ENCODE measurements at regions not wholly inside any gene's neighbourhood (a gene's known extent, or its start where the extent isn't known, plus 50 kb on each side); places are given as distances from the start of the nearest gene placed in this dataset.
A peak's percentile ranks its signal among the peaks of the same experiment; 100 is the strongest.
"Not testable (repeated sequence)": the region's sequence is repeated elsewhere in the genome, so short reads cannot be mapped to it uniquely, and the experiment has no call there.

- DNase-seq (ENCODE audit: low spot score), result no peak
- in situ Hi-C loops (cut with HindIII; ENCODE audit: low sequenced_read_pairs), result no loop called here
Observed at GRCh38 chr22:27093422-27093821, 436.0 kb downstream of the MIAT start.

- in situ Hi-C loops (cut with HindIII; ENCODE audit: low sequenced_read_pairs), result no loop called here
- no peak for DNase-seq (ENCODE audit: low spot score)
Observed at GRCh38 chr22:27094633-27095308, 437.4 kb downstream of the MIAT start.

GRCh38 chr22:27097506-27097905 is 440.1 kb downstream of the MIAT start:
- DNase-seq (ENCODE audit: low spot score), result no peak
- in situ Hi-C loops (cut with HindIII; ENCODE audit: low sequenced_read_pairs), result no loop called here

DNA sequence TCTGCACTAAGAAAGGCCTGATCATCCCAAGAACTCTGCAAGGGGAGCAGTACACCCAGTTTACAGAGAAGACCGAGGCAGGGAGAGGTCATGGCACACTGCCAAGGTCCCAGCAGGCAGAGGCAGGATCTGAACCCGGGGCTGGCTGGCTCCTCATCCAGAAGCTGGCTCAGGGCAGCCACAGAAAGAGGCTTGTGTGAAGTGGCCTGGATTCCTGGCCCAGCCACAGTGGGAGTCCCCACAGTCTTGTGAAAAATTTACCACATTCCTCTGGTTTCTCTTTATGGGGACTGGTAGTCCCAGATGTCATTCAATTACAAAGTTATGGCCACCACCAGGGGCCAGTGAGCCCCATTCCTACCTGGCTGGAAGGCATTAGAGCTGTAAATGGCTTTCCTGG is 440.5 kb downstream of the MIAT start:
- in situ Hi-C loops (cut with HindIII; ENCODE audit: low sequenced_read_pairs), result no loop called here
- DNase-seq (ENCODE audit: low spot score), result no peak

DNA sequence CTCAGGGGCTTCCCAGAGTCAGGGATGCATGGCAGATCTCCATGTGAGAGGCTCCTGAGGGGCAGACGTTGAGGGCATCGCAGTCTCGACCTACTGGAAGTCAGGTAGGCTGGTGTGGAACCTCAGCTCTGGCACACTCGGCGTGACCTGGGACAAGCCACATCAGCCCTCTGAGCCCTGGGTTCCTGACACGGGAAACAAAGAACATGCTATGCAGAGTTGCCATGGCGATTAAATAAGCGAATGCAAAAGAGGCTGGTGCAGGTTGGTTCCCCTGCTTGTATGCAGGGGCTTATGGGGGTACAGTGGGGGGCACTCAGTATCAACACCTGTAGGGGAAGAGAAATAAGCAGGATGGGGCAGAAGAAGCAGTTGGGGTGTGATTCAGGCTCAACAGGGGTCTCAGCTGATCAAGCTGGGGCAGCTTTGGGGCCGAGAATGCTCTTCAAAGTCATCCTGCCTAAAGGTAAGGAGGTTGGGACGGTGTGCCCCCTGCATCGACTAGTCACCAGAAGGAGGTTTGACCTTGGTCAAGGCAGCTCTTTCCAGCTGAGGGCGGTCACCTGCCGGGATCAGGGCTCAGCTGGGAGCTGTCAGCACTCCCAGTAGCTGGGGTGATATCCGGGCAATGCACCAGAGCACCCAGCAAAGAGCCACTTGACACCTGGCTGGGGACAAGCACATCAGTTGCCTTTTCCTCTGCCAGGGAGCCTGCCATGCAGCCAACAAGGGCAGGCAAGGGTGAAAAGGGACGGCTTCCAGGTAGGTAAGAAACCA is 442.7 kb downstream of the MIAT start:
- in situ Hi-C loops (cut with HindIII; ENCODE audit: low sequenced_read_pairs), result no loop called here
- no peak for DNase-seq (ENCODE audit: low spot score)

- in situ Hi-C loops (cut with HindIII; ENCODE audit: low sequenced_read_pairs), result no loop called here
- no peak for DNase-seq (ENCODE audit: low spot score)
Observed at GRCh38 chr22:27100789-27101188, 443.4 kb downstream of the MIAT start.

- no peak for DNase-seq (ENCODE audit: low spot score)
- in situ Hi-C loops (cut with HindIII; ENCODE audit: low sequenced_read_pairs), result no loop called here
Observed at GRCh38 chr22:27101288-27101687, 443.9 kb downstream of the MIAT start.

GRCh38 chr22:27104449-27104848 is 447.1 kb downstream of the MIAT start:
- no peak for DNase-seq (ENCODE audit: low spot score)
- in situ Hi-C loops (cut with HindIII; ENCODE audit: low sequenced_read_pairs), result no loop called here

DNA sequence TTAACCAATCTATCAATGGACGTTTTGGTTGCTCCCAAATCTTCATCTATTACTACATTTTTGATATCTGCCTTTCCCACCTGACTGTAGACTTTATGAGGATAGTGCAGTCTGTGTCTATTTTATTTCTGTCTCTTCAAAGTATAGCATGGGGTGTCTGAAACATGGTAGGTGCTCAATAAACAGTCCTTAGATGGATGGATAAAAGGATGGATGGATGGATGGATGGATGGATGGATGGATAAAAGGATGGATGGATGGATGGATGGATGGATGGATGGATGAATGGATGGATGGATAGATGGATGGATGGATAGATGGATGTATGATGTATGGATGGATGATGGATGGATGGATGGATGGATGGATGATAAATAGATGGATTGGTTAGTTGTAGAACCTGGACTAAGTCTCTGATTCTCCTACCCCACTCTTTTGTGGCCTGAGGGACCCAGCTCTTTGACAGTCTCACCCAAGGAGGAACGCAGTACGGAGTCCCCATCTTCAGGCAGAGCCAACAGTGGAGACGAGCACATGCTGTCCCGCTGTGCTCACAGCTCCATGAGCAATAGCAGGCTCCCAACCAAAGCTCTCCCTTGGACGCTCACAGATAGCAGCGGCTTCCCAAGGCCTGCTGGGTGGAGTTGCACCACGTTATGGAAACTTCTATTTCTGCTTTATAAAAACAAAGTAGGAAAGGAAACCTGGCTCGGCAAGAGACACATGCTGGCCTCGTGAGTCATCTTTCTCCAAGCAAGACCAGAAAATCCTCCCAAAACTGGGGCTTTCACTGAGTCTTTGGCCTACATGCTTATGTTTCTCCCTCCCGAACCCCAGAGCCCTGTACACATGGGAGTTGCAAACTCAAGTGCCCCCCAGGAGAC is 448.0 kb downstream of the MIAT start:
- in situ Hi-C loops (cut with HindIII; ENCODE audit: low sequenced_read_pairs), result no loop called here
- no peak for DNase-seq (ENCODE audit: low spot score)

DNA sequence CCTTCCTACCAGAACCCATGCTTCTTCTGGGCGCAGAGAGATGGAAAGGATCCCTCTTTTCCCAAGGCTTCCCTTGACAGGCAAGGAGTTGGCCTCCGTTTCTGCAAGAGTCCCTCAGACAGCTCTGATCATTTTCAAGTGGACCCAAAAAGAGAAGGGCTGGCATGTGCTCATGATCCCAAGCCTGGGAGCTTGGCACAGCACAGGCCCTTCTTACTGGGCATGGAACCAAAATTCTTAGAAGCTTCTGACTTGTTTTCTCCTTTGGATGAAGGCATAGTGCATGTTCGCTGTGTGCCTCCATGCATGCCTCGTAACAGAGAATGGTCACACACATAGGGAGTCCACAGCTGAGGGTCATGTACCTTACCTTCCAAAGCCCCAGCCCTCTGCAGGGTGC is 449.6 kb downstream of the MIAT start:
- in situ Hi-C loops (cut with HindIII; ENCODE audit: low sequenced_read_pairs), result no loop called here

DNA sequence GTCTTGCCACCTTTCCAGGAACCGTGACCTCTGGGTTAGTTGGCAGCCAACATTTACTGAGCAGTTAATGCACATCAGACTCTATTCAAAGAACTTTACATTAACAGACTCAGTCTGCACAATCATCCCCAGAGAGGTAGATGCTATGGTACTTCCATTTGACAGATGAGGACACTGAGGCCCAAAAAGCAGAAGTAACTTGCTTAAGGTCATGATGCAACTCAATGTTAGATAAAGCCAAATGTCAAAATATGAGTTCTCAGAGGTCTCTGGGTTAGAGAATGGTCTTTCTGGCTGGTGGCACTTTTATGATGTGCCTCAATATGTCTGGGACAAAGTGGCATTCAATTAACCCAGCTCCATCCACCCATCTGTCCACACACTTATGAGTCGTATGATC is 450.0 kb downstream of the MIAT start:
- in situ Hi-C loops (cut with HindIII; ENCODE audit: low sequenced_read_pairs), result no loop called here
- no peak for DNase-seq (ENCODE audit: low spot score)

More for the DNA sequence above, 449.6 kb downstream of the MIAT start:
- DNase-seq (ENCODE audit: low spot score), result no peak

DNA sequence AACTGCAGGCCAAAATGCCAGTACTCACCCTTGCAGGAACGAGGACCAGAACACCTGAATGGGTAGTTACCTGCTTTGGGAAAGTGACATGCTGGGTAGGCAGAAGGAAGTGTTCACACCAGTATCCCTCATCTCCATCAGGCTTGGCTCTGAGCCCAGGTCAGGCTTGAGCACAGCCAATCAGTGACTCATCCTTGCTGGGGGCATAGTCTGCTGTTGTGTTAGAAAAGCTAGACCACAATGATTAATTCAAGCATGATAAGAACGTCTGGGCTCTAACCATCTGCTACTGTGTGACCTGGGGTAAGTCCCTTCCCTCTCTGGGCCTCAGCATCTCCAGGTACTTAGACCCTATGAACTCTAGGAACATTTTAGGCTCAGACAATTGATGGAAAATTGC is 450.4 kb downstream of the MIAT start:
- DNase-seq (ENCODE audit: low spot score), result peak; percentile 23
- in situ Hi-C loops (cut with HindIII; ENCODE audit: low sequenced_read_pairs), result no loop called here

- no peak for DNase-seq (ENCODE audit: low spot score)
Observed at GRCh38 chr22:27108425-27109114, 451.2 kb downstream of the MIAT start.

GRCh38 chr22:27109406-27109805 is 452.0 kb downstream of the MIAT start:
- DNase-seq (ENCODE audit: low spot score); in situ Hi-C loops (cut with HindIII; ENCODE audit: low sequenced_read_pairs): not testable (repeated sequence)

More at GRCh38 chr22:27108425-27109114, 451.2 kb downstream of the MIAT start:
- in situ Hi-C loops (cut with HindIII; ENCODE audit: low sequenced_read_pairs), result no loop called here

DNA sequence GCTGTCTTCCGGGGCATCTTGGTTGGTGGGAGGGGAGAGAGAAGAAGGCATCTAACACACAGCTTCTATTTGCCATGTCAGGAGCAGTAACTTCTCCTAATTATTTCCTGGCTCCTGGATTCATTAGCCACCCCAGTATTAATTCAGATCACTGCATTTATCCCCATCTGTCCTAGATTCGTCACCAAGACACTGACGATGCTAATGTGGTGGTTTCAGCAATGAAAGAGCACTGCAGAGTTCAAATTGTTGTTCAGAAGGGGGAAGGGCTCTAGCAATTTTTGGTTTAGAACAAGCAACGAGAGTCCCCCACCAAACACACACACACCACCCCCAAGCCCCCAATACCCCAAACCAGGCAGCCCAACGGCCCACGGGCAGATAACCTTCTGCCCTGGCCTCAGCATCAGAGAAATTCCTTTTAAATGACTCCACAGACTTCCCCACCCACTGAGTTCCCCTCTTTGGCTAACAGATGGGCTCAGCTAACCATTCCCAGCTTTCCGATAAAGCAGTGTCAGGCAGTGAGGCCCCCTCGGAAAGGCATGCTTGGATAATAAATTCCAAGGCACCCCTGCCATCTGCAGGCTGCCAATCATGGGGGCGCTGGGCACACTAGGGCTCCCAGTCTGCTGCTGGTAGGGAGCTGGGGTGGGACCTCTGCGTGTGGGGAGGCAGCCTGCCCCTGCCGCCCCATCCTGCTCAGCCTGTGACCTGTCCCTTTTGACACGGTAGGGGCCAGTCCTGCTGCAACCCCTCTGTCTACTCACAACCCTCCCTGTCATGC is 453.5 kb downstream of the MIAT start:
- no peak for DNase-seq (ENCODE audit: low spot score)
- in situ Hi-C loops (cut with HindIII; ENCODE audit: low sequenced_read_pairs), result no loop called here

DNA sequence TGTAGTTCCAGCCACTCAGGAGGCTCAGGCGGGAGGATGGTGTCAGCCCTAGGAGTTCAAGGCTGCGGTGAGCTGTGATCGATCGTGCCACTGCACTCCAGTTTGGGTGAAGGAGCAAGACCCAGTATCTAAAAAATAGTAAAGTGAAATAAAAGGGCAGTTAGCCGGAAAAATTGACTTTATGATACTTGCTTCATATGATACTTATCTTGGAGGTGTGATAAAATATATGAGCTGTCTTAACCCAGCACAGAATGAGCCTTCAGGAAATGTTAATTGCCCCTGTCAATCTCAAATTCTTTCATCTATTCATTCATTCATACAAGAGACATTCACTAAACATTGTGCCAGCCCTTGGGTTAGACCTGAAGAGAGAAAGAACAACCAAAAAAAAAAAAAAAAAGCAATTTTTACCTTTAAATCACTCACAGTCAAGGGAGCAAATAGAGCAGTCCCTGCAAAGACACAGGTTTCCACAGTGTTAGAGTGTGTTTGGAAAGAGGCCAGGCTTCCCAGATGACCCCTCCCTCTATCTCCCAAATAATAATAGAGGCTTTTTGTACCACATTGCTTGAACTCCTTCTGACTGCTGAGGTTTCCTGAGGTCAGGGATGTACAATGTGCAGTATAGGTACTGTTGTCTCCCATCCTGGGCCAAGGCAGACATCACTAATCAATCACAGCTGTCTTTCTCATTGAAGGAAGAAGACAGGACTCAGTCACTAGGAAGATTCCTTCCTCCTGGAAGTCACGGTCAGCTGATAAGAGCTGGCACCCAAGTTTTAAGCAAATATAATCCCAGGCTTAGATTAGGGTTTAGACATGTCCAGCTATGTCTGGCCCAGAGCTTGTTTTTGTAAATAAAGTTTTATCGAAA is 454.6 kb downstream of the MIAT start:
- in situ Hi-C loops (cut with HindIII; ENCODE audit: low sequenced_read_pairs), result no loop called here
- DNase-seq (ENCODE audit: low spot score), result no peak

- no peak for DNase-seq (ENCODE audit: low spot score)
- in situ Hi-C loops (cut with HindIII; ENCODE audit: low sequenced_read_pairs), result no loop called here
Observed at GRCh38 chr22:27113211-27113635, 455.8 kb downstream of the MIAT start.

GRCh38 chr22:27113641-27114040 is 456.3 kb downstream of the MIAT start:
- in situ Hi-C loops (cut with HindIII; ENCODE audit: low sequenced_read_pairs), result no loop called here

More at GRCh38 chr22:27113641-27114040, 456.3 kb downstream of the MIAT start:
- DNase-seq (ENCODE audit: low spot score), result no peak

All from G401 (cell line).